NT2/D1 (cell line): ENCODE measurements at regions not wholly inside any gene's neighbourhood (a gene's known extent, or its start where the extent isn't known, plus 50 kb on each side); places are given as distances from the start of the nearest gene placed in this dataset.

Experiments
- SUZ12 ChIP-seq: IDR thresholded peaks from 2 replicates; pipeline ENCODE4 v1.6.1; 2011; ENCODE audit not compliant: insufficient read length, insufficient read depth; ENCODE audit errors: extremely low read depth
- YY1 ChIP-seq: IDR thresholded peaks from 2 replicates; pipeline ENCODE4 v1.6.1; 2011; ENCODE audit not compliant: insufficient read length, insufficient read depth
- ZNF274 ChIP-seq: IDR thresholded peaks from 2 replicates; pipeline ENCODE4 v1.6.1; 2011; ENCODE audit warnings: mild to moderate bottlenecking, low read depth, low read length

DNA sequence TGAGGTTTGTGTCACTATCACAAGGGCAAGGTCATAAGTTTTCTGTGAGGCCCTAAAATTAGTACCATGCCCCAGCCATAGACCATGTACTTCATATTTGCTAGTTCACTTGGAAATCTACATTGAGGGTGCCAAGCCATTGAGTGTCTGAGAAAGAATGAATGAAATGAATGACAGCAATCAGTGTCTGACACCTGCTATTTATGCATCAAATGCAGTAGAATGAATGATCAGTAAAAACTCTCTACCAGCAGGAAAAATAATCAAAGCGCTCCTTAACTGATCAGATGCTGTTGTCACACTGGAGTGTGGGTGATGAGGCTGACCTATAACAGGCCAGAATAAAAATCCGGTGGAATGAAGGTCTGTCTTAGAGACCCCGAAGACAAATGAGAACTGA is 467.9 kb upstream of the B3GAT1 start:
- TF ChIP-seq SUZ12 (no peak), ZNF274 (no peak), YY1 (no peak)
